Sciatic nerve (tissue), 2 donors: ENCODE measurements at regions not wholly inside any gene's neighbourhood (a gene's known extent, or its start where the extent isn't known, plus 50 kb on each side); places are given as distances from the start of the nearest gene placed in this dataset.
"Not testable (repeated sequence)": the region's sequence is repeated elsewhere in the genome, so short reads cannot be mapped to it uniquely, and the experiment has no call there.

ENCODE experiments used
- ATAC-seq: fragments of 200-7000 bp; cut with Tn5 transposase; one replicate; pipeline ENCODE4 v1.9.1; 2020; ENCODE audit warnings: mild to moderate bottlenecking, moderate library complexity
- DNase-seq: peaks from one replicate; pipeline ENCODE4 v3.0.0-alpha.2; 2020; ENCODE audit warnings: low spot score
- intact Hi-C: fragments of 100-400 bp; cut with DNase I; formaldehyde crosslinking; loops from one replicate; pipeline ENCODE4 v1.14.2; 2022
- donor health status: DM: no; HTN: no; CAD: no.
- donor health status: DM: no; HTN: no; CAD: no.

GRCh38 chr4:64037033-64037432 lies 372.2 kb downstream of the TECRL start:
- ATAC-seq, DNase-seq, intact Hi-C loops: not testable (repeated sequence)

- intact Hi-C loops = no loop called here
- no peak for ATAC-seq
- no peak for DNase-seq
These were observed 386.7 kb downstream of the TECRL start for GRCh38 chr4:64022560-64022959.

GRCh38 chr4:64016893-64017292 lies 392.4 kb downstream of the TECRL start:
- ATAC-seq (no peak), DNase-seq (no peak)
- intact Hi-C loops = no loop called here

GRCh38 chr4:64014647-64015046 lies 394.6 kb downstream of the TECRL start:
- intact Hi-C loops = no loop called here
- no peak for DNase-seq
- no peak for ATAC-seq

GRCh38 chr4:64001229-64001898 lies 407.9 kb downstream of the TECRL start:
- ATAC-seq = no peak
- intact Hi-C loops = no loop called here
- no peak for DNase-seq

GRCh38 chr4:64000241-64000640 lies 409.0 kb downstream of the TECRL start:
- intact Hi-C loops = no loop called here
- ATAC-seq (no peak), DNase-seq (no peak)

- ATAC-seq (no peak), DNase-seq (no peak)
- intact Hi-C loops = no loop called here
These were observed 423.0 kb downstream of the TECRL start for GRCh38 chr4:63986253-63986652.

- intact Hi-C loops = no loop called here
- DNase-seq = no peak
- ATAC-seq = no peak
These were observed 426.0 kb downstream of the TECRL start for GRCh38 chr4:63983224-63983623.

GRCh38 chr4:63965875-63966274 lies 443.4 kb downstream of the TECRL start:
- ATAC-seq (no peak), DNase-seq (no peak)
- intact Hi-C loops = no loop called here

GRCh38 chr4:63942706-63943286 lies 466.5 kb downstream of the TECRL start:
- DNase-seq, ATAC-seq, intact Hi-C loops: not testable (repeated sequence)

GRCh38 chr4:63937961-63938360 lies 471.3 kb downstream of the TECRL start:
- peak; percentile 78 for ATAC-seq
- intact Hi-C loops = no loop called here
- no peak for DNase-seq

- ATAC-seq (no peak), DNase-seq (no peak)
- intact Hi-C loops = no loop called here
These were observed 487.1 kb downstream of the TECRL start for GRCh38 chr4:63922146-63922545.

- intact Hi-C loops = no loop called here
- no peak for DNase-seq
- ATAC-seq = no peak
These were observed 487.7 kb downstream of the TECRL start for GRCh38 chr4:63921561-63921960.

- ATAC-seq = no peak
- intact Hi-C loops = no loop called here
- no peak for DNase-seq
These were observed 489.4 kb downstream of the TECRL start for GRCh38 chr4:63919636-63920365.

- intact Hi-C loops = no loop called here
- ATAC-seq (no peak), DNase-seq (no peak)
These were observed 502.5 kb downstream of the TECRL start for GRCh38 chr4:63906660-63907183.

GRCh38 chr4:63904201-63904600 lies 505.0 kb downstream of the TECRL start:
- no peak for ATAC-seq
- intact Hi-C loops = no loop called here

GRCh38 chr4:63901304-63901703 lies 507.9 kb downstream of the TECRL start:
- DNase-seq (no peak), ATAC-seq (no peak)
- intact Hi-C loops = no loop called here

More at GRCh38 chr4:63904201-63904600, 505.0 kb downstream of the TECRL start:
- DNase-seq = no peak

GRCh38 chr4:63898961-63899360 lies 510.3 kb downstream of the TECRL start:
- ATAC-seq (no peak), DNase-seq (no peak)
- intact Hi-C loops = no loop called here

- intact Hi-C loops = no loop called here
- no peak for DNase-seq
- ATAC-seq = no peak
These were observed 515.1 kb downstream of the TECRL start for GRCh38 chr4:63894161-63894560.

GRCh38 chr4:63869370-63869769 lies 539.9 kb downstream of the TECRL start:
- no peak for ATAC-seq
- intact Hi-C loops = no loop called here
- no peak for DNase-seq
